ENCODE measurements at regions not wholly inside any gene's neighbourhood (a gene's known extent, or its start where the extent isn't known, plus 50 kb on each side); places are given as distances from the start of the nearest gene placed in this dataset.

DNA sequence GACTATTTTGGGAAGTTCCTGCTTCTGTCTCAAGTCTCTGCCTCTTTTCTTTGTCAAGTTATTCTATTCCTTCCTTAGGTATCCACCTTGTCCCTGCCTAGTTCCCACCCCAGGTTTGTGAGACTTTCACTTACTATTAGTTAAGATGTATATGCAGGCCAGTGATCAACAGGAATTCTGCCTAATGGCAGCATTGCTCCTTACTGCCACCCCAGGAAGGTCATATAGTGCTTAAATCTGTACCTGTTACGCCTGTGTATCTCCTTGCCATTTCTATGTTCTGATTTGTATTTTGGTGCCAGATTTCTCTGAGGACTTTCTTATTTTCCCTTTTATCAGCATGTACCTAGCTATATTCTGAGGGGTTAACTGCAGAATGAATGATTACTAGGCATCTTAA, 746.0 kb upstream of the TMEFF2 start:
- no peak for TF ChIP-seq POLR2AphosphoS5 (IDR thresholded peaks at IDR 0.05; ENCODE audit: low read depth, low read length)
- TF ChIP-seq POLR2A (IDR thresholded peaks at IDR 0.05; ENCODE audit: low read depth, low read length): no peak

All from GM12892 (cell line).